ENCODE measurements at regions not wholly inside any gene's neighbourhood (a gene's known extent, or its start where the extent isn't known, plus 50 kb on each side); places are given as distances from the start of the nearest gene placed in this dataset.

- intact Hi-C loops (cut with DNase I) = no loop called here
- no peak overlapping the region for H3K4me3 ChIP-seq
- no peaks in the 10 kb centered on the region for H3K4me1 ChIP-seq
- H3K27me3 ChIP-seq = no peaks in the 10 kb centered on the region
- DNase-seq (no peak), ATAC-seq (peak; percentile 30)
- H3K9me3 ChIP-seq = no peaks in the 10 kb centered on the region
- TF ChIP-seq CTCF (IDR thresholded peaks at IDR 0.05) = no peak
- no peak overlapping the region for H3K27ac ChIP-seq
- no peaks in the 10 kb centered on the region for H3K36me3 ChIP-seq
These were observed 893.5 kb upstream of the ZEB2 start for GRCh38 chr2:145413261-145414030.

DNA sequence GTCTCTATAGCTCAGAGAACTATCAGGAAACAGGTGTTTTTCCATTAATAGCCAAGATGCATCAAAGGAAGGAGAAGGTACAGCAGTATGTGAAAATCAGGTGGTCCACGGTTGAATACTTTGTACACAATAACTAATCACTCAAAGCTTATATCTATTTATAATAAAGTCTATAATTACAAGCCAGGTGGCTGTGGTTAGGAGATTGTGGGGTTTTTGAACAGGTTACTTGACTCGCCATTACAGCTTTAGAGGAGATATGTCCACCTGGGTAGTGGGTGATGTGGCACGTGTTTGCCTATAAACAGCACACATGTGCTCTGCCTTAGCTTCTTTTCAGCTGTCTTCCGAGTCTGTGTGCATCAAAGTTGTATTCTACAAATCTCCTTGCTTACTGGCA lies 892.2 kb upstream of the ZEB2 start:
- intact Hi-C loops (cut with DNase I) = no loop called here
- no peak for TF ChIP-seq CTCF (IDR thresholded peaks at IDR 0.05)
- Histone ChIP-seq H3K4me1 (no peaks in the 10 kb centered on the region), H3K36me3 (no peaks in the 10 kb centered on the region), H3K4me3 (no peak overlapping the region), H3K27ac (no peak overlapping the region), H3K27me3 (no peaks in the 10 kb centered on the region), H3K9me3 (no peaks in the 10 kb centered on the region)
- no peak for DNase-seq
- no peak for ATAC-seq

DNA sequence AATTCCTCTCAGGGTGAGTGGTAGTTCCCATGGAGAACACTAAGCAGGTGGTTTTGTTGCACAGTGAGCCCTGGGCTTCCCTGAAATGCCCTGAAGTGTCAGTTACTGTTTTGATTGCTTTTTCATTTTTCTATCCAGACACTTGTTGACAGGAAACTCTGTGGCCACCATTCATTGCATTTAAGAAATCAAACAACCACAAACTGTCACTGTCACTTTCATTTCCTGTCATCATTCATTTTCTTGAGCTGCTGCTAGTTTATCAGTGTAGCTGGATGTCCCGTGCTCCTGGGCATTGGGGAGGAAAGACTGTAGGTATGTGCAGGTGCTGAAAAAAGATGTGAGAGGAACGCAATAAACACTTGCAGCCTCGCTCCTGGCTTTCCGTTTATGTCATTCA lies 891.6 kb upstream of the ZEB2 start:
- intact Hi-C loops (cut with DNase I) = no loop called here
- ATAC-seq (no peak), DNase-seq (no peak)
- H3K27ac ChIP-seq = no peak overlapping the region
- no peaks in the 10 kb centered on the region for H3K4me1 ChIP-seq
- H3K9me3 ChIP-seq = no peaks in the 10 kb centered on the region
- no peak overlapping the region for H3K4me3 ChIP-seq
- TF ChIP-seq CTCF (IDR thresholded peaks at IDR 0.05) = no peak
- no peaks in the 10 kb centered on the region for H3K36me3 ChIP-seq
- no peaks in the 10 kb centered on the region for H3K27me3 ChIP-seq

- no peak for DNase-seq
- no peak for ATAC-seq
These were observed 890.2 kb upstream of the ZEB2 start for GRCh38 chr2:145410086-145410485.

GRCh38 chr2:145408980-145409379 lies 889.1 kb upstream of the ZEB2 start:
- Histone ChIP-seq H3K4me3 (no peak overlapping the region), H3K4me1 (no peaks in the 10 kb centered on the region), H3K27me3 (no peaks in the 10 kb centered on the region), H3K27ac (no peak overlapping the region), H3K9me3 (no peaks in the 10 kb centered on the region), H3K36me3 (no peaks in the 10 kb centered on the region)
- no peak for TF ChIP-seq CTCF (IDR thresholded peaks at IDR 0.05)
- intact Hi-C loops (cut with DNase I) = no loop called here
- no peak for ATAC-seq
- no peak for DNase-seq

More at GRCh38 chr2:145410086-145410485, 890.2 kb upstream of the ZEB2 start:
- H3K9me3 ChIP-seq = no peaks in the 10 kb centered on the region
- no peaks in the 10 kb centered on the region for H3K27me3 ChIP-seq
- no peaks in the 10 kb centered on the region for H3K36me3 ChIP-seq
- intact Hi-C loops (cut with DNase I) = no loop called here
- no peak overlapping the region for H3K4me3 ChIP-seq
- no peak overlapping the region for H3K27ac ChIP-seq
- no peaks in the 10 kb centered on the region for H3K4me1 ChIP-seq
- TF ChIP-seq CTCF (IDR thresholded peaks at IDR 0.05) = no peak

GRCh38 chr2:145404690-145405089 lies 884.8 kb upstream of the ZEB2 start:
- no peak for TF ChIP-seq CTCF (IDR thresholded peaks at IDR 0.05)
- ATAC-seq (no peak), DNase-seq (no peak)
- intact Hi-C loops (cut with DNase I) = no loop called here
- Histone ChIP-seq H3K27ac (no peak overlapping the region), H3K36me3 (no peaks in the 10 kb centered on the region), H3K4me3 (no peak overlapping the region), H3K9me3 (no peaks in the 10 kb centered on the region), H3K4me1 (no peaks in the 10 kb centered on the region), H3K27me3 (no peaks in the 10 kb centered on the region)
